HG03378 (cell line): ENCODE measurements at regions not wholly inside any gene's neighbourhood (a gene's known extent, or its start where the extent isn't known, plus 50 kb on each side); places are given as distances from the start of the nearest gene placed in this dataset.
"Not testable (repeated sequence)": the region's sequence is repeated elsewhere in the genome, so short reads cannot be mapped to it uniquely, and the experiment has no call there.

Experiments used
- ATAC-seq: cut with Tn5 transposase; IDR thresholded peaks from one replicate; pipeline ENCODE4 v1.9.1; 2021; ENCODE audit warnings: mild to moderate bottlenecking, moderate library complexity; ENCODE audit not compliant: unreplicated experiment

- ATAC-seq = no peak
Measured at GRCh38 chr4:12403175-12403574, 974.5 kb upstream of the HS3ST1 start.

- ATAC-seq = no peak
Measured at GRCh38 chr4:12399781-12400180, 971.1 kb upstream of the HS3ST1 start.

GRCh38 chr4:12393631-12394262 is 965.1 kb upstream of the HS3ST1 start:
- no peak for ATAC-seq

- ATAC-seq = no peak
Measured at GRCh38 chr4:12389604-12390003, 960.9 kb upstream of the HS3ST1 start.

GRCh38 chr4:12382567-12382966 is 953.9 kb upstream of the HS3ST1 start:
- no peak for ATAC-seq

- ATAC-seq = no peak
Measured at GRCh38 chr4:12379191-12379590, 950.5 kb upstream of the HS3ST1 start.

- ATAC-seq = no peak
Measured at GRCh38 chr4:12375805-12376204, 947.1 kb upstream of the HS3ST1 start.

- not testable (repeated sequence) for ATAC-seq
Measured at GRCh38 chr4:12365869-12366268, 937.2 kb upstream of the HS3ST1 start.

- ATAC-seq = no peak
Measured at GRCh38 chr4:12360391-12360790, 931.7 kb upstream of the HS3ST1 start.

- ATAC-seq = no peak
Measured at GRCh38 chr4:12359420-12359819, 930.7 kb upstream of the HS3ST1 start.

- ATAC-seq = not testable (repeated sequence)
Measured at GRCh38 chr4:12333083-12333482, 904.4 kb upstream of the HS3ST1 start.

- no peak for ATAC-seq
Measured at GRCh38 chr4:12324965-12325364, 896.3 kb upstream of the HS3ST1 start.

GRCh38 chr4:12319765-12320164 is 891.1 kb upstream of the HS3ST1 start:
- no peak for ATAC-seq

- no peak for ATAC-seq
Measured at GRCh38 chr4:12304905-12305304, 876.2 kb upstream of the HS3ST1 start.

GRCh38 chr4:12296366-12296765 is 867.7 kb upstream of the HS3ST1 start:
- no peak for ATAC-seq

GRCh38 chr4:12293906-12294525 is 865.3 kb upstream of the HS3ST1 start:
- ATAC-seq = no peak

GRCh38 chr4:12286351-12286750 is 857.7 kb upstream of the HS3ST1 start:
- ATAC-seq = no peak

GRCh38 chr4:12270546-12270945 is 841.9 kb upstream of the HS3ST1 start:
- no peak for ATAC-seq

- ATAC-seq = no peak
Measured at GRCh38 chr4:12265554-12265953, 836.9 kb upstream of the HS3ST1 start.

GRCh38 chr4:12260453-12260852 is 831.8 kb upstream of the HS3ST1 start:
- no peak for ATAC-seq

- no peak for ATAC-seq
Measured at GRCh38 chr4:12244973-12245372, 816.3 kb upstream of the HS3ST1 start.

- no peak for ATAC-seq
Measured at GRCh38 chr4:12242354-12242753, 813.7 kb upstream of the HS3ST1 start.
